HUES64 (cell line): ENCODE measurements at regions not wholly inside any gene's neighbourhood (a gene's known extent, or its start where the extent isn't known, plus 50 kb on each side); places are given as distances from the start of the nearest gene placed in this dataset.
A peak's percentile ranks its signal among the peaks of the same experiment; 100 is the strongest.

Source experiments
- H3K27ac ChIP-seq: 2 replicates; pipeline ENCODE4 v1.7.0; 2013; ENCODE audit warnings: low read depth, low read length, inconsistent platforms
- H3K27me3 ChIP-seq: 2 replicates; pipeline ENCODE4 v1.6.1; 2013; ENCODE audit warnings: mild to moderate bottlenecking, low read length; ENCODE audit not compliant: insufficient read depth
- H3K36me3 ChIP-seq: 2 replicates; pipeline ENCODE4 v1.6.1; 2013; ENCODE audit warnings: mild to moderate bottlenecking, low read length; ENCODE audit not compliant: insufficient read depth
- H3K4me1 ChIP-seq: 2 replicates; pipeline ENCODE4 v1.6.1; 2013; ENCODE audit warnings: mild to moderate bottlenecking, low read length, moderate library complexity; ENCODE audit not compliant: insufficient read depth
- H3K4me3 ChIP-seq: 2 replicates; pipeline ENCODE4 v1.5.1; 2013; ENCODE audit warnings: mild to moderate bottlenecking, low read length, moderate library complexity
- H3K9ac ChIP-seq: 2 replicates; pipeline ENCODE4 v1.6.1; 2013; ENCODE audit warnings: mild to moderate bottlenecking, low read depth, low read length
- H3K9me3 ChIP-seq: 2 replicates; pipeline ENCODE4 v1.6.1; 2013; ENCODE audit warnings: low read depth, low read length; ENCODE audit not compliant: insufficient read depth
- WGBS: fragments of 150-250, 120-280 bp; methylation state at CpG from one replicate; pipeline ENCODE4 v1.1.7; 2013; ENCODE audit warnings: missing lambda C conversion rate; 5-methylcytosine and 5-hydroxymethylcytosine counted together

GRCh38 chr6:144601221-144601620, 316.1 kb downstream of the UTRN start:
- Histone ChIP-seq H3K36me3 (peaks cover 10% of the 10 kb centered on the region; the same call in 1 of the 2 replicates), H3K27ac (no peak overlapping the region), H3K4me1 (peaks cover 14% of the 10 kb centered on the region), H3K9ac (no peak overlapping the region), H3K9me3 (no peaks in the 10 kb centered on the region), H3K4me3 (no peak overlapping the region), H3K27me3 (no peaks in the 10 kb centered on the region)
- 94% methylated on average over 2 of the region's 2 CpGs for WGBS

GRCh38 chr6:144602523-144603180, 317.5 kb downstream of the UTRN start:
- Histone ChIP-seq H3K27ac (no peak overlapping the region), H3K36me3 (peaks cover 13% of the 10 kb centered on the region; the same call in 1 of the 2 replicates), H3K9me3 (no peaks in the 10 kb centered on the region), H3K4me3 (no peak overlapping the region), H3K4me1 (peaks cover 16% of the 10 kb centered on the region), H3K27me3 (no peaks in the 10 kb centered on the region), H3K9ac (no peak overlapping the region)
- WGBS: 100% methylated on average over 3 of the region's 3 CpGs

GRCh38 chr6:144606083-144606482, 320.9 kb downstream of the UTRN start:
- peaks cover 29% of the 10 kb centered on the region for H3K4me1 ChIP-seq
- H3K27ac ChIP-seq: no peak overlapping the region
- no CpG with 5 or more reads among the region's 2 CpGs for WGBS
- no peak overlapping the region for H3K9ac ChIP-seq
- peaks cover 6% of the 10 kb centered on the region; the same call in 1 of the 2 replicates for H3K36me3 ChIP-seq
- no peaks in the 10 kb centered on the region for H3K27me3 ChIP-seq
- H3K4me3 ChIP-seq: no peak overlapping the region
- H3K9me3 ChIP-seq: no peaks in the 10 kb centered on the region

GRCh38 chr6:144607998-144608735, 323.0 kb downstream of the UTRN start:
- Histone ChIP-seq H3K36me3 (peaks cover 6% of the 10 kb centered on the region; the same call in 1 of the 2 replicates), H3K9ac (peak overlapping the region; percentile 3; the same call in 1 of the 2 replicates), H3K4me3 (peak overlapping the region; percentile 40; the same call in 1 of the 2 replicates), H3K4me1 (peaks cover 50% of the 10 kb centered on the region), H3K27me3 (no peaks in the 10 kb centered on the region), H3K27ac (no peak overlapping the region), H3K9me3 (no peaks in the 10 kb centered on the region)
- WGBS: 90% methylated on average over 5 of the region's 5 CpGs

GRCh38 chr6:144612811-144613210, 327.7 kb downstream of the UTRN start:
- WGBS: 80% methylated on average over 1 of the region's 1 CpG
- H3K9ac ChIP-seq: no peak overlapping the region

GRCh38 chr6:144613859-144614258, 328.7 kb downstream of the UTRN start:
- peaks cover 68% of the 10 kb centered on the region for H3K4me1 ChIP-seq
- WGBS: 64% methylated on average over 1 of the region's 2 CpGs
- H3K4me3 ChIP-seq: no peak overlapping the region
- H3K27ac ChIP-seq: peak overlapping the region; percentile 48; the same call in 1 of the 2 replicates
- H3K9ac ChIP-seq: no peak overlapping the region
- H3K36me3 ChIP-seq: no peaks in the 10 kb centered on the region
- no peaks in the 10 kb centered on the region for H3K9me3 ChIP-seq
- no peaks in the 10 kb centered on the region for H3K27me3 ChIP-seq

More at GRCh38 chr6:144612811-144613210, 327.7 kb downstream of the UTRN start:
- H3K27me3 ChIP-seq: no peaks in the 10 kb centered on the region
- H3K4me3 ChIP-seq: no peak overlapping the region
- peaks cover 1% of the 10 kb centered on the region; the same call in 1 of the 2 replicates for H3K36me3 ChIP-seq
- no peak overlapping the region for H3K27ac ChIP-seq
- H3K9me3 ChIP-seq: no peaks in the 10 kb centered on the region
- peaks cover 66% of the 10 kb centered on the region for H3K4me1 ChIP-seq

GRCh38 chr6:144615870-144616269, 330.7 kb downstream of the UTRN start:
- Histone ChIP-seq H3K9ac (no peak overlapping the region), H3K36me3 (no peaks in the 10 kb centered on the region), H3K4me1 (peaks cover 68% of the 10 kb centered on the region), H3K27me3 (no peaks in the 10 kb centered on the region), H3K27ac (no peak overlapping the region), H3K9me3 (no peaks in the 10 kb centered on the region), H3K4me3 (no peak overlapping the region)
- over 99% methylated on average over 2 of the region's 2 CpGs for whole genome bisulfite sequencing

- Histone ChIP-seq H3K27me3 (no peaks in the 10 kb centered on the region), H3K27ac (peak overlapping the region; percentile 53; the same call in 1 of the 2 replicates), H3K4me3 (no peak overlapping the region), H3K4me1 (peaks cover 55% of the 10 kb centered on the region), H3K36me3 (no peaks in the 10 kb centered on the region), H3K9ac (no peak overlapping the region), H3K9me3 (no peaks in the 10 kb centered on the region)
- WGBS: 100% methylated on average over 1 of the region's 1 CpG
Observed at GRCh38 chr6:144617191-144617590, 332.1 kb downstream of the UTRN start.

GRCh38 chr6:144617708-144618107, 332.6 kb downstream of the UTRN start:
- H3K36me3 ChIP-seq: no peaks in the 10 kb centered on the region
- H3K9ac ChIP-seq: no peak overlapping the region
- peaks cover 50% of the 10 kb centered on the region for H3K4me1 ChIP-seq
- H3K4me3 ChIP-seq: no peak overlapping the region
- 68% methylated on average over 3 of the region's 4 CpGs for WGBS
- H3K9me3 ChIP-seq: no peaks in the 10 kb centered on the region
- no peaks in the 10 kb centered on the region for H3K27me3 ChIP-seq
- peak overlapping the region; percentile 53; the same call in 1 of the 2 replicates for H3K27ac ChIP-seq

- no peak overlapping the region for H3K9ac ChIP-seq
- no peak overlapping the region for H3K4me3 ChIP-seq
- peaks cover 27% of the 10 kb centered on the region for H3K4me1 ChIP-seq
- WGBS: 92% methylated on average over 2 of the region's 2 CpGs
- H3K27me3 ChIP-seq: no peaks in the 10 kb centered on the region
- H3K36me3 ChIP-seq: no peaks in the 10 kb centered on the region
- H3K27ac ChIP-seq: no peak overlapping the region
- H3K9me3 ChIP-seq: no peaks in the 10 kb centered on the region
Observed at GRCh38 chr6:144619966-144620365, 334.8 kb downstream of the UTRN start.

GRCh38 chr6:144621332-144621731, 336.2 kb downstream of the UTRN start:
- H3K9ac ChIP-seq: no peak overlapping the region
- H3K27ac ChIP-seq: no peak overlapping the region
- no peaks in the 10 kb centered on the region for H3K9me3 ChIP-seq
- no peaks in the 10 kb centered on the region for H3K36me3 ChIP-seq
- no peak overlapping the region for H3K4me3 ChIP-seq
- H3K4me1 ChIP-seq: peaks cover 25% of the 10 kb centered on the region
- H3K27me3 ChIP-seq: no peaks in the 10 kb centered on the region
- WGBS: 88% methylated on average over 2 of the region's 4 CpGs
